ENCODE measurements at regions not wholly inside any gene's neighbourhood (a gene's known extent, or its start where the extent isn't known, plus 50 kb on each side); places are given as distances from the start of the nearest gene placed in this dataset.
"Not testable (repeated sequence)": the region's sequence is repeated elsewhere in the genome, so short reads cannot be mapped to it uniquely, and the experiment has no call there.

GRCh38 chr6:81889377-81890053 is 137.0 kb upstream of the TENT5A start:
- H2AFZ ChIP-seq (ENCODE audit: low read depth, low read length), result no peak overlapping the region
- no peak overlapping the region for H3K9ac ChIP-seq (ENCODE audit: low read depth, low read length)
- no peaks in the 10 kb centered on the region for H3K36me3 ChIP-seq (ENCODE audit: insufficient read depth, low read length)
- DNase-seq (no peak), ATAC-seq (ENCODE audit: insufficient read depth, low read depth) (no peak)
- no peaks in the 10 kb centered on the region for H3K9me3 ChIP-seq (ENCODE audit: insufficient read depth, low read length, severe bottlenecking)
- H3K27ac ChIP-seq (ENCODE audit: low read length), result no peak overlapping the region
- no peak overlapping the region for H3K4me3 ChIP-seq (ENCODE audit: low read depth in 1 of 2, low read length in 2 of 2)
- no peaks in the 10 kb centered on the region for H4K20me1 ChIP-seq (ENCODE audit: insufficient read depth, low read length)
- TF ChIP-seq EZH2 (IDR thresholded peaks at IDR 0.05; ENCODE audit: borderline replicate concordance, low read depth, low read length, severe bottlenecking) (no peak), CTCF (IDR thresholded peaks at IDR 0.05; ENCODE audit: borderline replicate concordance, extremely low read depth, low read length, poor library complexity, severe bottlenecking) (no peak)
- H3K4me2 ChIP-seq (ENCODE audit: insufficient read depth, low read length), result no peak overlapping the region
- H3K27me3 ChIP-seq (ENCODE audit: insufficient read depth, low read length, poor library complexity), result no peaks in the 10 kb centered on the region
- no peaks in the 10 kb centered on the region for H3K79me2 ChIP-seq (ENCODE audit: insufficient read depth, low read length)
- H3K4me1 ChIP-seq (ENCODE audit: insufficient read depth, low read length), result no peaks in the 10 kb centered on the region

GRCh38 chr6:81886909-81887308 is 134.4 kb upstream of the TENT5A start:
- not testable (repeated sequence) for H3K36me3 ChIP-seq (ENCODE audit: insufficient read depth, low read length); H3K27ac ChIP-seq (ENCODE audit: low read length); H3K4me2 ChIP-seq (ENCODE audit: insufficient read depth, low read length); H2AFZ ChIP-seq (ENCODE audit: low read depth, low read length); H3K9me3 ChIP-seq (ENCODE audit: insufficient read depth, low read length, severe bottlenecking); ATAC-seq (ENCODE audit: insufficient read depth, low read depth); DNase-seq; H3K4me1 ChIP-seq (ENCODE audit: insufficient read depth, low read length); H3K9ac ChIP-seq (ENCODE audit: low read depth, low read length); H3K4me3 ChIP-seq (ENCODE audit: low read depth in 1 of 2, low read length in 2 of 2); H3K79me2 ChIP-seq (ENCODE audit: insufficient read depth, low read length); H3K27me3 ChIP-seq (ENCODE audit: insufficient read depth, low read length, poor library complexity); H4K20me1 ChIP-seq (ENCODE audit: insufficient read depth, low read length)

GRCh38 chr6:81886157-81886556 is 133.7 kb upstream of the TENT5A start:
- no peak overlapping the region for H2AFZ ChIP-seq (ENCODE audit: low read depth, low read length)

GRCh38 chr6:81881660-81882059 is 129.2 kb upstream of the TENT5A start:
- DNase-seq, result no peak
- ATAC-seq (ENCODE audit: insufficient read depth, low read depth), result no peak
- Histone ChIP-seq H3K4me1 (ENCODE audit: insufficient read depth, low read length) (no peaks in the 10 kb centered on the region), H3K79me2 (ENCODE audit: insufficient read depth, low read length) (no peaks in the 10 kb centered on the region), H3K4me3 (ENCODE audit: low read depth in 1 of 2, low read length in 2 of 2) (no peak overlapping the region), H3K27ac (ENCODE audit: low read length) (no peak overlapping the region), H2AFZ (ENCODE audit: low read depth, low read length) (no peak overlapping the region), H4K20me1 (ENCODE audit: insufficient read depth, low read length) (no peaks in the 10 kb centered on the region), H3K9ac (ENCODE audit: low read depth, low read length) (no peak overlapping the region), H3K4me2 (ENCODE audit: insufficient read depth, low read length) (no peak overlapping the region), H3K36me3 (ENCODE audit: insufficient read depth, low read length) (no peaks in the 10 kb centered on the region), H3K9me3 (ENCODE audit: insufficient read depth, low read length, severe bottlenecking) (no peaks in the 10 kb centered on the region), H3K27me3 (ENCODE audit: insufficient read depth, low read length, poor library complexity) (no peaks in the 10 kb centered on the region)
- no peak for TF ChIP-seq CTCF (IDR thresholded peaks at IDR 0.05; ENCODE audit: borderline replicate concordance, extremely low read depth, low read length, poor library complexity, severe bottlenecking)
- no peak for TF ChIP-seq EZH2 (IDR thresholded peaks at IDR 0.05; ENCODE audit: borderline replicate concordance, low read depth, low read length, severe bottlenecking)

More at GRCh38 chr6:81886157-81886556, 133.7 kb upstream of the TENT5A start:
- no peaks in the 10 kb centered on the region for H3K79me2 ChIP-seq (ENCODE audit: insufficient read depth, low read length)
- no peaks in the 10 kb centered on the region for H3K4me1 ChIP-seq (ENCODE audit: insufficient read depth, low read length)
- no peak for DNase-seq
- H3K4me2 ChIP-seq (ENCODE audit: insufficient read depth, low read length), result no peak overlapping the region
- H3K27me3 ChIP-seq (ENCODE audit: insufficient read depth, low read length, poor library complexity), result no peaks in the 10 kb centered on the region
- no peaks in the 10 kb centered on the region for H3K36me3 ChIP-seq (ENCODE audit: insufficient read depth, low read length)
- no peaks in the 10 kb centered on the region for H3K9me3 ChIP-seq (ENCODE audit: insufficient read depth, low read length, severe bottlenecking)
- H3K4me3 ChIP-seq (ENCODE audit: low read depth in 1 of 2, low read length in 2 of 2), result no peak overlapping the region
- ATAC-seq (ENCODE audit: insufficient read depth, low read depth), result no peak
- no peaks in the 10 kb centered on the region for H4K20me1 ChIP-seq (ENCODE audit: insufficient read depth, low read length)
- no peak overlapping the region for H3K9ac ChIP-seq (ENCODE audit: low read depth, low read length)
- TF ChIP-seq EZH2 (IDR thresholded peaks at IDR 0.05; ENCODE audit: borderline replicate concordance, low read depth, low read length, severe bottlenecking), result no peak
- no peak for TF ChIP-seq CTCF (IDR thresholded peaks at IDR 0.05; ENCODE audit: borderline replicate concordance, extremely low read depth, low read length, poor library complexity, severe bottlenecking)
- no peak overlapping the region for H3K27ac ChIP-seq (ENCODE audit: low read length)

Measured in DND-41 (cell line).